ENCODE measurements at regions not wholly inside any gene's neighbourhood (a gene's known extent, or its start where the extent isn't known, plus 50 kb on each side); places are given as distances from the start of the nearest gene placed in this dataset.

DNA sequence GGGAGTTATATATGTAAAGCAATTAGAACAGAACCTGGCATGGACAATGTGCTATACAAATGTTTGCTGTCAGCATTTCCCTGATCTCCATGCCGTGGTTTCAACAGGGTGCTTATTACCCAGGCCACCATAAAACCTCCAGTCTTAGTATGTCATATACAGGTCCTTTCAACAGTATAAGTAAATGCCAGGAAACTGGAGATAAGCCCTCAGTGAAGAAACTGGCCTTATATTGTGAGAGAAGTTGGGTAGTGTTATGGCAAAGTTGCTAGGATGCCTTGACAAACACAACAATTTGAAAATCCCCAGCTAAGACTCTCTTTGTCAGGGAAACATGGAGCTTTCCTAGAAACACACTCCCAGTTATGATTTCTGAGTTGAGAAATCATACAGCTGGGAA, 850.2 kb upstream of the ADAMTS5 start:
- no peak for DNase-seq (ENCODE audit: extremely low spot score)
- ChIA-PET CTCF (no interaction called here), POLR2A (no interaction called here)
- TF ChIP-seq, protein P1, sequence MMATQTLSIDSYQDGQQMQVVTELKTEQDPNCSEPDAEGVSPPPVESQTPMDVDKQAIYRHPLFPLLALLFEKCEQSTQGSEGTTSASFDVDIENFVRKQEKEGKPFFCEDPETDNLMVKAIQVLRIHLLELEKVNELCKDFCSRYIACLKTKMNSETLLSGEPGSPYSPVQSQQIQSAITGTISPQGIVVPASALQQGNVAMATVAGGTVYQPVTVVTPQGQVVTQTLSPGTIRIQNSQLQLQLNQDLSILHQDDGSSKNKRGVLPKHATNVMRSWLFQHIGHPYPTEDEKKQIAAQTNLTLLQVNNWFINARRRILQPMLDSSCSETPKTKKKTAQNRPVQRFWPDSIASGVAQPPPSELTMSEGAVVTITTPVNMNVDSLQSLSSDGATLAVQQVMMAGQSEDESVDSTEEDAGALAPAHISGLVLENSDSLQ (IDR thresholded peaks at IDR 0.05) = no peak
- no peak for TF ChIP-seq FOXA1 (IDR thresholded peaks at IDR 0.05)
- TF ChIP-seq BHLHE40 (IDR thresholded peaks at IDR 0.05; ENCODE audit: borderline replicate concordance) = no peak
- TF ChIP-seq SUZ12 (IDR thresholded peaks at IDR 0.05) = no peak
- no peak for TF ChIP-seq ARNT (IDR thresholded peaks at IDR 0.05)
- TF ChIP-seq HDGF (IDR thresholded peaks at IDR 0.05; ENCODE audit: borderline replicate concordance) = no peak
- no peak for TF ChIP-seq SP1 (IDR thresholded peaks at IDR 0.05)
- TF ChIP-seq ZNF384 (IDR thresholded peaks at IDR 0.05) = no peak
- no peak for TF ChIP-seq TARDBP (IDR thresholded peaks at IDR 0.05)
- TF ChIP-seq FOXM1 (IDR thresholded peaks at IDR 0.05; ENCODE audit: borderline replicate concordance) = no peak
- no peak for TF ChIP-seq CTBP1 (IDR thresholded peaks at IDR 0.05; ENCODE audit: borderline replicate concordance)
- no peak for TF ChIP-seq LEF1 (IDR thresholded peaks at IDR 0.05; ENCODE audit: borderline replicate concordance)
- no peak for TF ChIP-seq ELF4 (IDR thresholded peaks at IDR 0.05)

DNA sequence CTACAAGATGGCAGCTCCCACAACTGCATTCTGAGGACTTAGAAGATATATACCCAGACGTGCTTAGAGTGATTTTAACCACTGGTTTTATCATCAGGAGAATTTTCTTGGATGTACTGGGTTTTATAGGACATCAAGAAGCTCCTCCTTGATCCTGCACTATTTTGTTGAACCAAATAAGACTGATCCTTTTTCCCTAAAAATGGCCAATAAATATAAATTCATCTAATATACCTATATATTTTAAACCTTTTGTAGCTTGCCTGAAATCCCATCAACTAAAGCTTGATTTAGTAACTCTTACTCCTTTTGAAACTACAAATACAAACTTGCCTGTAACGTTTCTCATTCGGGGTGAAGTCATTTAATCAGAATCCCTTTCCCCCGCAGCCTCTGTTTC, 849.4 kb upstream of the ADAMTS5 start:
- TF ChIP-seq CTBP1 (IDR thresholded peaks at IDR 0.05; ENCODE audit: borderline replicate concordance) (no peak), BHLHE40 (IDR thresholded peaks at IDR 0.05; ENCODE audit: borderline replicate concordance) (no peak), SP1 (IDR thresholded peaks at IDR 0.05) (no peak), FOXK2 (IDR thresholded peaks at IDR 0.05) (no peak), L3MBTL2 (conservative IDR thresholded peaks at IDR 0.05) (no peak), ARNT (IDR thresholded peaks at IDR 0.05) (no peak), FOXM1 (IDR thresholded peaks at IDR 0.05; ENCODE audit: borderline replicate concordance) (no peak), HDGF (IDR thresholded peaks at IDR 0.05; ENCODE audit: borderline replicate concordance) (no peak), SUZ12 (IDR thresholded peaks at IDR 0.05) (no peak), NFRKB (IDR thresholded peaks at IDR 0.05) (no peak), FOXA1 (IDR thresholded peaks at IDR 0.05) (no peak), ELF4 (IDR thresholded peaks at IDR 0.05) (no peak)
- TF ChIP-seq, protein P1 (IDR thresholded peaks at IDR 0.05) = no peak
- POLR2A ChIA-PET = no interaction called here
- CTCF ChIA-PET = no interaction called here
- no peak for DNase-seq (ENCODE audit: extremely low spot score)

DNA sequence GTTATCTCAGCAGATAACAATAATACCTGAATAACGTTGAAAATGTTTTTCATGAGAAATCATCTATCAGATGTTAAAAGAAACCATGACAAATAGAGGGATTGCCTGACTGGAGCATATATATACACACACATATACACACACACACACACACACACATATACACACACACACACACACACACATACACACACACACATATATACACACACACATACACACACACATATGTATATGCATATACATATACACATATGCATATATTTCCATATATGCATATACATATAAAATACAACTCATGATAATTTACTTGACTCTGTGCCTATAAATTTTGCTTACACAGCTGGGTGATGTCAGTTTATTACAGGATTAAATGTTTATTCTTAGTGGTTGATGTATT, 847.3 kb upstream of the ADAMTS5 start:
- CTCF ChIA-PET = no interaction called here
- POLR2A ChIA-PET = no interaction called here
- DNase-seq (ENCODE audit: extremely low spot score) = no peak
- no peak for TF ChIP-seq FOXA1 (IDR thresholded peaks at IDR 0.05)
- no peak for TF ChIP-seq TARDBP (IDR thresholded peaks at IDR 0.05)
- TF ChIP-seq L3MBTL2 (conservative IDR thresholded peaks at IDR 0.05) = no peak
- TF ChIP-seq NFRKB (IDR thresholded peaks at IDR 0.05) = no peak
- no peak for TF ChIP-seq LEF1 (IDR thresholded peaks at IDR 0.05; ENCODE audit: borderline replicate concordance)
- TF ChIP-seq ZNF384 (IDR thresholded peaks at IDR 0.05) = no peak
- TF ChIP-seq ELF4 (IDR thresholded peaks at IDR 0.05) = no peak
- no peak for TF ChIP-seq FOXK2 (IDR thresholded peaks at IDR 0.05)
- no peak for TF ChIP-seq HDGF (IDR thresholded peaks at IDR 0.05; ENCODE audit: borderline replicate concordance)
- no peak for TF ChIP-seq SUZ12 (IDR thresholded peaks at IDR 0.05)
- no peak for TF ChIP-seq FOXM1 (IDR thresholded peaks at IDR 0.05; ENCODE audit: borderline replicate concordance)
- TF ChIP-seq BHLHE40 (IDR thresholded peaks at IDR 0.05; ENCODE audit: borderline replicate concordance) = no peak
- TF ChIP-seq ARNT (IDR thresholded peaks at IDR 0.05) = no peak
- no peak for TF ChIP-seq CTBP1 (IDR thresholded peaks at IDR 0.05; ENCODE audit: borderline replicate concordance)
- TF ChIP-seq, protein P1 (IDR thresholded peaks at IDR 0.05) = no peak
- no peak for TF ChIP-seq SP1 (IDR thresholded peaks at IDR 0.05)

DNA sequence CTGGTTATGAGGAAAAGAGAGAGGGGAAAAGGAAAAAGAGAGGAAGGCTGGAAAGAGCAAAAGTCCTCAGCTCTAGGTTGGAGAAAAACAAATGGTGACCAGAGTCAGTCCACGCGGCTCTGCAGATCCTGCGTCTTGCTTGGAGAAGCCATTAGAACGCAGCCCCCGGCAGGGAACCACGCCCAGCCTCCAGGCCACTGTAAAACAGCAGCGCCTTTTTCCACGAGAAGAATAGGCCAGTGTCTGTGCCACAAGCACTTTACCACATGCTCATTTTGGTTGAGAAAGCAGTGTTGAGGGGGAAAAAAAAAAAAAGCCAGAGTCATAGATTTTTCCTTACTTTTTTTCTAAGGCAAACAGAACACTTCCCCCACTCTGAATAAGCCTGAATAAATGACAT, 846.9 kb upstream of the ADAMTS5 start:
- TF ChIP-seq SP1 (IDR thresholded peaks at IDR 0.05) (no peak), SUZ12 (IDR thresholded peaks at IDR 0.05) (no peak), NFRKB (IDR thresholded peaks at IDR 0.05) (no peak)
- TF ChIP-seq, protein P1 (IDR thresholded peaks at IDR 0.05) = no peak
- POLR2A ChIA-PET = no interaction called here

DNA sequence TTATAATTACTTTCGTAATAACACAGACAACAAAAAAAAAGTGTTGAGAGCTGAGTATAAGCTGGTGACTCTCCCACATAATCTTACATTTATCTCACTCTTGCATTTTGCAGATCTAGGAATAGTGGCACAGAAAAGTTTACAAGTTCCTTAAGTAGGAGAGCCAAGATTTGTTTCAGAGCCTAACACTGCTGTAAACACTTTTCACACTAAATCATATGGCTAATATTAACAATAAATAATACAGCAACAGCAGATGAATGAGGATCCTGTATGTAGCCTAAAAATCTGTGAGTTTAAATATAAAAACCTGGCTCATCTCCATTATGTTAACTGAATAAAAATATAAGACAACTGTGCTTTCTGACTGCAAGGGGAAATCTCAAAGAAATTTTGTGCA, 846.5 kb upstream of the ADAMTS5 start:
- TF ChIP-seq TARDBP (IDR thresholded peaks at IDR 0.05) = no peak
- no peak for TF ChIP-seq CTBP1 (IDR thresholded peaks at IDR 0.05; ENCODE audit: borderline replicate concordance)
- no peak for TF ChIP-seq FOXA1 (IDR thresholded peaks at IDR 0.05)
- TF ChIP-seq, protein P1 (IDR thresholded peaks at IDR 0.05) = no peak
- TF ChIP-seq ELF4 (IDR thresholded peaks at IDR 0.05) = no peak
- TF ChIP-seq BHLHE40 (IDR thresholded peaks at IDR 0.05; ENCODE audit: borderline replicate concordance) = no peak
- DNase-seq (ENCODE audit: extremely low spot score) = no peak
- CTCF ChIA-PET = interaction anchor here (0.8 kb wide), 1 partner anchor 10 kb away, joined by 5 read pairs; no protein-coding TSS in a partner anchor
- POLR2A ChIA-PET = no interaction called here

More for the DNA sequence above, 846.9 kb upstream of the ADAMTS5 start:
- DNase-seq (ENCODE audit: extremely low spot score) = peak; percentile 16
- CTCF ChIA-PET = interaction anchor here (0.8 kb wide), 1 partner anchor 10 kb away, joined by 5 read pairs; no protein-coding TSS in a partner anchor

Data from HEK293T (cell line).